HCT116 (cell line): ENCODE measurements at regions not wholly inside any gene's neighbourhood (a gene's known extent, or its start where the extent isn't known, plus 50 kb on each side); places are given as distances from the start of the nearest gene placed in this dataset.
"Not testable (repeated sequence)": the region's sequence is repeated elsewhere in the genome, so short reads cannot be mapped to it uniquely, and the experiment has no call there.

Experiments
- ZFX ChIP-seq: fragments of 450-650 bp; IDR thresholded peaks from 2 replicates; pipeline ENCODE4 v1.6.1; 2017
- TF ChIP-seq, protein P1 (sequence below): IDR thresholded peaks from 2 replicates; pipeline ENCODE4 v1.6.1; 2012
- TF ChIP-seq, protein P2 (sequence below), 3 experiments: fragments of 200-600 bp in 1 of 3; sonication (generic) in 1 of 3; IDR thresholded peaks in 2 of 3; conservative IDR thresholded peaks in 1 of 3; 2 replicates each; pipeline ENCODE4 v1.5.1; 2012 to 2017; ENCODE audit warnings: low read depth in 2 of 3, low read length in 2 of 3, antibody characterized with exemption in 1 of 3, borderline replicate concordance in 1 of 3, control low read depth in 1 of 3, mild to moderate bottlenecking in 1 of 3, mixed read lengths in 1 of 3, mixed run types in 1 of 3, moderate library complexity in 1 of 3; ENCODE audit not compliant: insufficient read depth in 1 of 3

DNA sequence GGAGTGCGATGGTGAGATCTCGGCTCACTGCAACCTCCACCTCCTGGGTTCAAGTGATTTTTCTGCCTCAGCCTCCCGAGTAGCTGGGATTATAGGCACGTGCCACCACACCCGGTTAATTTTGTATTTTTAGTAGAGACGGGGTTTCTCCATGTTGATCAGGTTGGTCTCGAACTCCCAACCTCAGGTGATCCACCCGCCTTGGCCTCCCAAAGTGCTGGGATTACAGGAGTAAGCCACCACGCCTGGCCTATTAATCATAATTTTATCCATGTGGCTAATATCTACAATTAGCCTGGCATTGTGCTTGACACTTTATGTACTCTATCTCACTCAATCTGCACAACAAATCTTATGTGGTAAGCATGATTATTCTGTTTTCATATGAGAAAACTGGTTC, 75.2 kb upstream of the PICALM start:
- TF ChIP-seq, protein P1, sequence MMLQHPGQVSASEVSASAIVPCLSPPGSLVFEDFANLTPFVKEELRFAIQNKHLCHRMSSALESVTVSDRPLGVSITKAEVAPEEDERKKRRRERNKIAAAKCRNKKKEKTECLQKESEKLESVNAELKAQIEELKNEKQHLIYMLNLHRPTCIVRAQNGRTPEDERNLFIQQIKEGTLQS, result not testable (repeated sequence)
- TF ChIP-seq, protein P2, sequence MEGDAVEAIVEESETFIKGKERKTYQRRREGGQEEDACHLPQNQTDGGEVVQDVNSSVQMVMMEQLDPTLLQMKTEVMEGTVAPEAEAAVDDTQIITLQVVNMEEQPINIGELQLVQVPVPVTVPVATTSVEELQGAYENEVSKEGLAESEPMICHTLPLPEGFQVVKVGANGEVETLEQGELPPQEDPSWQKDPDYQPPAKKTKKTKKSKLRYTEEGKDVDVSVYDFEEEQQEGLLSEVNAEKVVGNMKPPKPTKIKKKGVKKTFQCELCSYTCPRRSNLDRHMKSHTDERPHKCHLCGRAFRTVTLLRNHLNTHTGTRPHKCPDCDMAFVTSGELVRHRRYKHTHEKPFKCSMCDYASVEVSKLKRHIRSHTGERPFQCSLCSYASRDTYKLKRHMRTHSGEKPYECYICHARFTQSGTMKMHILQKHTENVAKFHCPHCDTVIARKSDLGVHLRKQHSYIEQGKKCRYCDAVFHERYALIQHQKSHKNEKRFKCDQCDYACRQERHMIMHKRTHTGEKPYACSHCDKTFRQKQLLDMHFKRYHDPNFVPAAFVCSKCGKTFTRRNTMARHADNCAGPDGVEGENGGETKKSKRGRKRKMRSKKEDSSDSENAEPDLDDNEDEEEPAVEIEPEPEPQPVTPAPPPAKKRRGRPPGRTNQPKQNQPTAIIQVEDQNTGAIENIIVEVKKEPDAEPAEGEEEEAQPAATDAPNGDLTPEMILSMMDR (IDR thresholded peaks at IDR 0.05 in 2 of 3, conservative IDR thresholded peaks at IDR 0.05 in 1 of 3; ENCODE audit: borderline replicate concordance in 1 of 3, insufficient read depth in 1 of 3, low read depth in 2 of 3, low read length in 2 of 3), result not testable (repeated sequence)
- TF ChIP-seq ZFX, result not testable (repeated sequence)
